Rectal smooth muscle tissue (tissue), 1 donor: ENCODE measurements at regions not wholly inside any gene's neighbourhood (a gene's known extent, or its start where the extent isn't known, plus 50 kb on each side); places are given as distances from the start of the nearest gene placed in this dataset.

Experiments
- H3K27ac ChIP-seq: one replicate; pipeline ENCODE4 v1.7.0; 2013; ENCODE audit warnings: low read depth, low read length, inconsistent platforms
- H3K27me3 ChIP-seq: one replicate; pipeline ENCODE4 v1.7.0; 2013; ENCODE audit warnings: low read length; ENCODE audit not compliant: control insufficient read depth, insufficient read depth
- H3K36me3 ChIP-seq: one replicate; pipeline ENCODE4 v1.7.0; 2013; ENCODE audit warnings: low read length; ENCODE audit not compliant: control insufficient read depth, insufficient read depth
- H3K4me1 ChIP-seq: one replicate; pipeline ENCODE4 v1.7.0; 2013; ENCODE audit warnings: low read length; ENCODE audit not compliant: control insufficient read depth, insufficient read depth
- H3K4me3 ChIP-seq: one replicate; pipeline ENCODE4 v1.7.0; 2013; ENCODE audit warnings: low read length
- H3K9ac ChIP-seq: one replicate; pipeline ENCODE4 v1.7.0; 2013; ENCODE audit warnings: low read length

DNA sequence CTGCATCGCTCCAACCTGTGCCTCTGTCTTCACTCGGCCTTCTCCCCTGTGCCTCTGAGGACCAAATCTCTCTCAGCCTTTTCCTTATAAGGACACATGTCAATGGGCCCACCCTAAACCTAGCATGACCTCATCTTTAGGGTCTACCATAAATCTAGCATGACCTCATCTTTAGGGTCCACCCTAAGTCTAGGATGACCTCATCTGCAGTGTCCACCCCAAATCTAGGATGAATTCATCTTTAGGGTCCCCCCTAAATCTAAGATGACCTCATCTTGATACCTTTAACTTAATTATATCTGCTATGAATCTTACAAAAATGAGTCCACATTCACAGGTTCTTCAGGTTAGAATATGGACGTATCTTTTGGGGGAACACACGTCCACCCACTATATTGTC is 131.1 kb upstream of the RPL38 start:
- no peak overlapping the region for H3K27ac ChIP-seq
- H3K4me3 ChIP-seq, result no peak overlapping the region

DNA sequence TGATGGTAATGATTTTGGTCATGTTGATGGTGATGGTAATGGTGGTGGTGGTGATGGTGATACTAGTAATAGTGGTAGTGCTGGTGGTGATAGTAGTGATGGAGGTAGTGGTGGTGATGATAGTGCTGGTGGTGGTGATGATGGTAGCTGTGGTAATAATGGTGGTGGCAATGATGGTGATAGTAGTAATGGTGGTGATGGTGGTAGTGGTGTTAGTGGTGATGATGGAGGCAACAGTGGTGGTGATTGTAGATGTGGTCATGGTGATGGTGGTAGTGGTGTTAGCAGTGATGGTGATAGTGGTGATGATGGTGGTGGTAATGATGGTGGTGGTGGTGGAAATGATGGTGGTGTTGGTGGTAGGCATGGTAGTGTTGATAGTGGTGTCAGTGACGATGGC is 127.0 kb upstream of the RPL38 start:
- Histone ChIP-seq H3K4me3 (no peak overlapping the region), H3K4me1 (no peaks in the 10 kb centered on the region), H3K36me3 (no peaks in the 10 kb centered on the region)

More for the DNA sequence above, 131.1 kb upstream of the RPL38 start:
- Histone ChIP-seq H3K4me1 (no peaks in the 10 kb centered on the region), H3K27me3 (no peaks in the 10 kb centered on the region), H3K9ac (no peak overlapping the region), H3K36me3 (no peaks in the 10 kb centered on the region)

DNA sequence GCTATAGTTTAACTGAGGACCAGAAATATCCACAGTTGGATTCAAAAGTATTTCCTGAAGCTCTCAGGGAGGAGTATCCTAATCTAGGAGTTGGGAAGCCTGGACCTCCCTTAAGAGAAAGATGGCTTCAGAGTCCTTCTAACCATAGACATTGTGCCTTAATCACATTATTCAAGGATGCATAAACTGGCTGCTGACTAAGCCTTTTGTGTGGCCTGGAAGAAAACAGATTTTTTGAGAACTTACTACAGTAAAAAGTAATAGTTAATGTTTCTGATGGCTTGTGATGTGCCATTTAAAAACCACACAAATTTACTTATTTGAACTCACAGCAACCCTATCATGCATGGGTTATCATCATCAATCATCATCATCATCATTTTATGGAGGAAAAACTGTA is 126.2 kb upstream of the RPL38 start:
- Histone ChIP-seq H3K4me3 (no peak overlapping the region), H3K9ac (no peak overlapping the region), H3K4me1 (no peaks in the 10 kb centered on the region), H3K27me3 (no peaks in the 10 kb centered on the region), H3K27ac (no peak overlapping the region), H3K36me3 (no peaks in the 10 kb centered on the region)

More for the DNA sequence above, 127.0 kb upstream of the RPL38 start:
- Histone ChIP-seq H3K27me3 (no peaks in the 10 kb centered on the region), H3K9ac (no peak overlapping the region), H3K27ac (no peak overlapping the region)

DNA sequence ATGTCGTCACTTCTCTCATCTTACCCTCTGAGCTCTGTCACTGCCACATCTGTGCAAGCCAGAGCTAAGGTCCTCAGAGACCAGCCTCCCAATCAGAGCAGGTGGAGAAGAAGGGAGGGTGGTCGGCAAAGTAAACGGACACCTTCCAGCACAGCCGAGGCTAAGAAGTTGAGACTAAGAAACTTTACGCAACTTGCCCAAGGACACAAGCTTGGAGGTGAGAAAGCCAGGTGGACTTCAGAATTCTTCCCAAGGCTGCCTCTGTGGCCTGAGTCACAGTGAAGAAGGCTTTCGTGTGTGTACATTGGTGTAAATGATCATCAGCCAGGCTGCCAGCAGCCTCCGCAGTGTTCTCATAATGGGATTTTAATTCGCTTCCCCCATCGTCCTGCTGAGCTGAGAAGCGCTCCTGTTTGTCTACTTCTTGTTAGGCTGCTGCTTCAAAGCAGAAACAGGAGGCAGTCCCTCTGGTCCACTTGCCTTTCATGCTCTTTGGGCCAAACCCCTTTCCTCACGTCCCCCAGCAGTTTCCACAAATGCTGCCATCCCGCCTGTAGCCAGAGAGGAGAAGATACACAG is 125.0 kb upstream of the RPL38 start:
- no peak overlapping the region for H3K9ac ChIP-seq
- no peaks in the 10 kb centered on the region for H3K36me3 ChIP-seq
- H3K27me3 ChIP-seq, result no peaks in the 10 kb centered on the region
- H3K27ac ChIP-seq, result no peak overlapping the region
- no peaks in the 10 kb centered on the region for H3K4me1 ChIP-seq
- H3K4me3 ChIP-seq, result no peak overlapping the region

DNA sequence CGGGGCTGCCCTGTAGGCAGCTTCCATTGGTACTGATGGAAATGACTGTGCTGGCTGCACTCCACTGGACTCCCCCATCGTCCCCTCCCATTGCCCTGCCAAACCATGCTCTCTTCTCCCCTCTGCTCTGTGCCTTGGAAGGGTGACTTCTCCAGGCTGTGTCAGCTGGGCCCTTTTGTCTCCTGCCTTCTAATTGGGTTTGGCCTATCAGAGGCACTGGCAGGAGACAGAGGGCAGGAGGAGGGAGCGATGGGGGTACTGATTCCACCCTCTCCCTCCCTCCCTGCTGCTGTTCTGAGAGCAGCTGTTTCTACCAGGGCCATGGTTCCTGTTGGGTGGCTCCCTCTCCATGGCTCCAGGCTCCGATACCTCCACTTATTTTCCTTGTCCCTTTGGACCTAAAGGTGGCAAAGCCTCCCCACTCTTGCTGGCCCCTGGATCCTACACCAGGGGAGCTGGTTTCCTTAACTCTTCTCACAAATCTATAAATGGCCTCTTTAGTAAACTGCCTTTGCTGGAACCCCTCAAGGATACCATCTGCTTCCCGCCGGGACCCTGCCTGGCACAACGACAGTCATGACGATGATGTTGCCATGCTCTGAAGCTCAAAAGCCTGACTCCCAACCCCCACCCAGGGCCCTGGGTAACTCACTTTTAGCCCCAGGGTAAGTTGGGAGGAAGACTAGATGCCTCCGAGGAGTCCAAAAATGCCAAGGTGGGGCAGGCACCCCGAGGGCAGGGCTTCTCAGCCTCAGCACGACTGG is 123.8 kb upstream of the RPL38 start:
- no peak overlapping the region for H3K27ac ChIP-seq
- H3K4me1 ChIP-seq, result no peaks in the 10 kb centered on the region
- no peak overlapping the region for H3K4me3 ChIP-seq
- no peaks in the 10 kb centered on the region for H3K36me3 ChIP-seq
- no peak overlapping the region for H3K9ac ChIP-seq
- no peaks in the 10 kb centered on the region for H3K27me3 ChIP-seq

DNA sequence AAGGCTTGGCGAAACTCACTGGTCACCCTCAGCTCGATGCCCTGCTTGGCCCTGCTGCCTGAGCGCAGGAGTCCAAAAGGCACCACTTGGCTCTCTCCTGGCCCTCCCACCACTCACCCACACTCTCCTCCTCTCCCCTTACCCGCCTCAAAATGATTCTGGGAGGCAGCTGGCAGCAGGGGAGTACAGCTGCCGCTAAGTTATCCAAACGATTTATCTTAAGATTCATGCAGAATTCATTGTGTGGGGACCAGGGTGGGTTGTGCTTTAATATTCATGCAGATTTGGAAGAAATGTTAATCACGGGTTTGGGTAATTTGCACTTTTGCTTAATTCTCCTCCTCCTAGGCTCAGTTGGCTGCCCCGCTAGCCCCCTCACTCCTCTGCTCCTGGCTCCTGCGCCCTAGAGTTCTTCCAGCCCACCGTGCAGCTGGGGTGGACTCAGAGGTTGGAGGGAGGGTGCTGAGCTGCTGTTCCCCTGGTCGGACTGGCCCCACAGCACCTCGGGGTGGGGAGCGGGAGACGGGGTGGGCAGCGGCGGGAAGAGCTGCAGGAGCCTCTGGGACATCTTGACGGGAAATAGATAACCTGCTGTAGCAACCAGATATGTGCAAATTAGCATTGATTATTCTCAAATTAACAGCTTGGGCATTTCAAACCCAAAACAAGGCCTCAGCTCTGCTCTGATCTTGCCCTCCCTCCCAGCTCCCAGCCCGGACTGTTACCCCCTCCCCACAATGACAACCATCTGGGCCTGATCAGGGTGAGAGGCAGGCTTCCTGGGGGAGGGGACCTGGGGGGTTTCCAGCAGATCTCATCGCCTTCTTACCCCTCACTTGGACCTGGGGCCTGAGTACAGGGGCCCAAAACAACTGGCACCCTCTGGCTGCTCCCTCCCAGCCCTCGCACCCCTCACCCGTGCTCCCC is 122.6 kb upstream of the RPL38 start:
- no peak overlapping the region for H3K27ac ChIP-seq
- H3K27me3 ChIP-seq, result no peaks in the 10 kb centered on the region
- H3K9ac ChIP-seq, result no peak overlapping the region
- H3K4me3 ChIP-seq, result no peak overlapping the region
- H3K36me3 ChIP-seq, result no peaks in the 10 kb centered on the region
- H3K4me1 ChIP-seq, result no peaks in the 10 kb centered on the region

DNA sequence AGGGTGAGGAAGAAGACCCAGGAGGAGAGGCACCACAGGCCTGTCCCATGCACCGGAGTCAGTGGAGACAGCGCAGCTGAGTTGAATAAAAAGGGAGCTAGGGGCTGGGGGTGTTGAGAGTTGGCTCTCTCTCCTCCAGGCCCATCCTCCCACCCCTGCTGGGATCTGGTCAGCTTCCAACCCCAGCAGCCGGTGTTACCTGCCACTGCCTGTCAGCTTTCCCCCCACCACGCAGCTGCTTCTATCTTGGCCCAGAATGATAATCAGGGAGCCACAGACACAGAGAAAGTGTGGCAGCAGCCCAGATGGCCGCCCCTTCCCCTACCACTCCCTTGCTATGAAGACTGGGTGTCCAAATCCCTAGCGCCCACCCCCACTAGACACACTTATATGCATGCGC is 120.6 kb upstream of the RPL38 start:
- Histone ChIP-seq H3K36me3 (no peaks in the 10 kb centered on the region), H3K4me3 (no peak overlapping the region), H3K4me1 (no peaks in the 10 kb centered on the region), H3K27ac (no peak overlapping the region), H3K27me3 (peaks cover 3% of the 10 kb centered on the region), H3K9ac (no peak overlapping the region)

DNA sequence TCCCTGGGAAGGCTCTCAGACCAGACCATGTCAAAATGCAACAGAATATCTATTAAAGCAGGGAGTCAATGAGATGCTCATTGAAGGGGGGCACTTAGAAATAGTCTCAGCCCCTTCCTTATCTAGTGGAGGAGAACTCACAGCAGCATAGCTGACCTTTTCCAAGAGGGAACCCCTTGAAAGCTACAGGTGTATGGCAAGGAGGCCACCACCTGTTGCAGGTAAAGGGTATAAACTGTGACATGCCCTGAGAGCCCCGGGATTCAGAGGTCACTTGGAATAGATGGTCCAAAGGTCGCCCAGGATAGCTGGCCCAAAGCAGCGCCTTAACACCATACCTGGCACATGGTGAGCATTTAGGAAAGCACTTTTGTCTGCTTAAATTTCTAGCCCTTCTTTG is 120.2 kb upstream of the RPL38 start:
- H3K27ac ChIP-seq, result no peak overlapping the region
- H3K9ac ChIP-seq, result no peak overlapping the region
- H3K36me3 ChIP-seq, result no peaks in the 10 kb centered on the region
- no peaks in the 10 kb centered on the region for H3K4me1 ChIP-seq
- no peak overlapping the region for H3K4me3 ChIP-seq
- H3K27me3 ChIP-seq, result peaks cover 3% of the 10 kb centered on the region

DNA sequence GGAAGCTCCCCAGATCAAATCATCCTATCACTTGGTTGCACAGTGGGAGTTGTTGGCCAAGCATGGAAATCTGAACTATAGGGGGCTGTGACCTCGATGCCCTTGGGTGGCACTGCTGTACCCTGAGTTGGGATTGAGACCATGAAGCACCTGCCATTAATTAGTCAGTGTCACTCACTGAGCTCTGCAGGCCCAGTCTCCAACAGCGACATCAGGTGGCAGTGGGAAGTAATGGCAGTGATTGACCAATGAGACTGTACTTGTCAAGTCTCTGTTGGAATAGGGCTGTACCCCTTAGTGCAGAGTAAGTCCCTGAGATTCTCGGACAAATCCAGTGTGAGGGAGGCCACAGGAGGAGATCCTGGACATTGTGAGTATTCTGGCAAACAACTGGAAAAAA is 118.0 kb upstream of the RPL38 start:
- H3K27me3 ChIP-seq, result peaks cover 5% of the 10 kb centered on the region
- H3K9ac ChIP-seq, result no peak overlapping the region
- H3K27ac ChIP-seq, result no peak overlapping the region
- no peak overlapping the region for H3K4me3 ChIP-seq
- no peaks in the 10 kb centered on the region for H3K36me3 ChIP-seq
- no peaks in the 10 kb centered on the region for H3K4me1 ChIP-seq

DNA sequence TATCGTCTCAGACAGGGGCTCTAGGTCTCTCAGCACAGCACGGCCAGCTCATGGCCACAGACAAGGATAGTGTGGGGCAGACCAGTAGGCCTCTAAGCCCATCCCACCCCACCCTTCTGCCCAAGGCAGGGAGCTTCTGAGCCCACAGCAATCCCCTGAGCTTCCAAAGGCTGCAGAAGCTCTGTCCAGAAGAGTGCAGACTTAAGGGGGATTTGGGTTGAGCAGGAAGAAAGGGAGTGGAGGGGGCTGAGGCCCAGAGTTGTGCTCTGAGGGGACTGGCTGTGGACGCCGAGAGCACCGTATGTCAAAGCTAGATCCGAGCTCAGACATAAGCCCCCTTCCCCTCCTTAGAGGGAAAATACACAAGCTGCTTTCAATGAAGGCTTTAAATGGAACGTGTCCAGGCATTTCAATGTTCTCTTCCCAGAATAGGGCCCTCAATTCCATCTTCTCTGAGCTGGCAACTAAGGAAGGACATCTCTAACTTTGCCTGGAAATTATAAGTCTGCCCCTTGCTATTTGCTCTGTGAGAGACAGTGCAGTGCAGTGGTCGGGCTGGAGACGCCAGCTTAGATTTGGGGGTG is 116.4 kb upstream of the RPL38 start:
- H3K36me3 ChIP-seq, result no peaks in the 10 kb centered on the region
- no peak overlapping the region for H3K27ac ChIP-seq
- no peaks in the 10 kb centered on the region for H3K4me1 ChIP-seq
- H3K27me3 ChIP-seq, result peaks cover 5% of the 10 kb centered on the region
- H3K4me3 ChIP-seq, result no peak overlapping the region
- H3K9ac ChIP-seq, result no peak overlapping the region

DNA sequence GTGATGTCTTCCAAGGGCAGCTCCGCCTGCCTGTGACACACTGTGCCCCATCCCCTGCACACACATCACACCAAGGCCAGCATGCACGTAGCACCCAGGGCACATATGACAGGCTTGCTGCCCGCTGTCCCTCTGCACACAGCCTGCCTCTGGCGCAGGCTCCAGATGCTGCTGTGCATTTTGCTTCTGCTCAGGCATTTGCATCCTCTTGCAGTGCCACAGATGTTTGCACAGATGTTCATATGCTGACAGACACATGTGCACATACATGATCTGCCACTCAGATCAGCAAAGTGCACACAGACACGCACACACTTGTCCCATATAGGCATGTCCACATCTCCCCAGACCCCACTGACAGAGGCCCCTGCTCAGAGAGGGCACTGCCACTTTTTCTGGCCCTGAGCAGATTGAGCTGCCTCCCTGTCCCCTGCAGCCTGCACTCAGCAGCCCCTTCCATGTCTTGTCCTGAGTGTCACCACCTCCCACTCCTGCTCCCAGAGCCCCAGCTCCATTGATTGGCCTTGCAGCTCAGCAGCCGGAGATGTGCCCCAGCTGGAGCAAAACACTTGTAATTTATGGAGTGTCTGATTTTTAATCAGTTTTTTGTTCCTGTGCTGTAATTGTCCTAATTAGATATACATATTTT is 115.1 kb upstream of the RPL38 start:
- Histone ChIP-seq H3K27ac (no peak overlapping the region), H3K9ac (no peak overlapping the region), H3K4me3 (no peak overlapping the region), H3K36me3 (no peaks in the 10 kb centered on the region), H3K27me3 (peaks cover 5% of the 10 kb centered on the region), H3K4me1 (no peaks in the 10 kb centered on the region)

DNA sequence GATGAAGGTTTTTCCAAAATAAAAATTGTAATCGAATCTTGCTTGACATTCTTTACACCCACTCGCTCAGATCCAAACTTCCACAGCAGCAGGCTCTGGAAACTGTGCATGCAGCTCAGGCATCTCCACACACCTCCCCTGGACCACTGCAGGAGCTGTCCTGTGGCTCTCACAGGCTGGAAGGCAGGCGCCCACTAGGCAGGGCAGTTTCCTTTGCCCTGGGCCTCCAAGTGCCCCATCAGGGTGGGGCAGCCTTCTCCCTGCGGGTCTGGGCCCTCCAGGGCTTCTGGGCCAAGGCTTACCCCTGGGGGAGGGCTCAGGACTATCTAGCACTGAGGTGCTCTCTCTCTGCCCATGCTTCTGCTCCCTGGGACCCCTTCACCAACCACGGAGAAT is 114.5 kb upstream of the RPL38 start:
- Histone ChIP-seq H3K36me3 (no peaks in the 10 kb centered on the region), H3K27me3 (peaks cover 5% of the 10 kb centered on the region), H3K27ac (no peak overlapping the region), H3K4me3 (no peak overlapping the region), H3K9ac (no peak overlapping the region), H3K4me1 (no peaks in the 10 kb centered on the region)
